Type B pancreatic cell (in vitro differentiated cells): ENCODE measurements at regions not wholly inside any gene's neighbourhood (a gene's known extent, or its start where the extent isn't known, plus 50 kb on each side); places are given as distances from the start of the nearest gene placed in this dataset.

Experiments
- DNase-seq: peaks from one replicate; pipeline ENCODE4 v3.0.0; 2021; ENCODE audit warnings: mixed read lengths; ENCODE audit not compliant: unreplicated experiment; ENCODE audit errors: extremely low spot score
- H3K27ac Mint-ChIP-seq: 2 replicates; pipeline ENCODE4 v1.8.0; 2021; ENCODE audit warnings: mild to moderate bottlenecking, mixed read lengths
- H3K27me3 Mint-ChIP-seq: 2 replicates; pipeline ENCODE4 v1.8.0; 2021; ENCODE audit warnings: mixed read lengths
- H3K36me3 Mint-ChIP-seq: 2 replicates; pipeline ENCODE4 v1.8.0; 2021; ENCODE audit warnings: mixed read lengths
- H3K4me1 Mint-ChIP-seq: one replicate; pipeline ENCODE4 v1.8.0; 2021; ENCODE audit warnings: mixed read lengths; ENCODE audit not compliant: unreplicated experiment
- H3K4me3 Mint-ChIP-seq: 2 replicates; pipeline ENCODE4 v1.8.0; 2021; ENCODE audit warnings: mild to moderate bottlenecking, mixed read lengths
- H3K9me3 Mint-ChIP-seq: 2 replicates; pipeline ENCODE4 v1.8.0; 2021; ENCODE audit warnings: mixed read lengths
- TF ChIP-seq, protein P1 (sequence below): fragments of 200-600 bp; sonication (generic); conservative IDR thresholded peaks from 2 replicates; pipeline ENCODE4 v1.5.0; 2021; ENCODE audit warnings: antibody characterized with exemption, mild to moderate bottlenecking

GRCh38 chrX:82219129-82219528 lies 1017.2 kb downstream of the SH3BGRL start:
- no peak overlapping the region for H3K27ac Mint-ChIP-seq
- no peak for DNase-seq
- TF ChIP-seq, protein P1, sequence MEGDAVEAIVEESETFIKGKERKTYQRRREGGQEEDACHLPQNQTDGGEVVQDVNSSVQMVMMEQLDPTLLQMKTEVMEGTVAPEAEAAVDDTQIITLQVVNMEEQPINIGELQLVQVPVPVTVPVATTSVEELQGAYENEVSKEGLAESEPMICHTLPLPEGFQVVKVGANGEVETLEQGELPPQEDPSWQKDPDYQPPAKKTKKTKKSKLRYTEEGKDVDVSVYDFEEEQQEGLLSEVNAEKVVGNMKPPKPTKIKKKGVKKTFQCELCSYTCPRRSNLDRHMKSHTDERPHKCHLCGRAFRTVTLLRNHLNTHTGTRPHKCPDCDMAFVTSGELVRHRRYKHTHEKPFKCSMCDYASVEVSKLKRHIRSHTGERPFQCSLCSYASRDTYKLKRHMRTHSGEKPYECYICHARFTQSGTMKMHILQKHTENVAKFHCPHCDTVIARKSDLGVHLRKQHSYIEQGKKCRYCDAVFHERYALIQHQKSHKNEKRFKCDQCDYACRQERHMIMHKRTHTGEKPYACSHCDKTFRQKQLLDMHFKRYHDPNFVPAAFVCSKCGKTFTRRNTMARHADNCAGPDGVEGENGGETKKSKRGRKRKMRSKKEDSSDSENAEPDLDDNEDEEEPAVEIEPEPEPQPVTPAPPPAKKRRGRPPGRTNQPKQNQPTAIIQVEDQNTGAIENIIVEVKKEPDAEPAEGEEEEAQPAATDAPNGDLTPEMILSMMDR = no peak
- H3K4me1 Mint-ChIP-seq = no peaks in the 10 kb centered on the region
- H3K9me3 Mint-ChIP-seq = peaks cover 5% of the 10 kb centered on the region
- H3K4me3 Mint-ChIP-seq = no peak overlapping the region
- no peaks in the 10 kb centered on the region for H3K27me3 Mint-ChIP-seq
- no peaks in the 10 kb centered on the region for H3K36me3 Mint-ChIP-seq

DNA sequence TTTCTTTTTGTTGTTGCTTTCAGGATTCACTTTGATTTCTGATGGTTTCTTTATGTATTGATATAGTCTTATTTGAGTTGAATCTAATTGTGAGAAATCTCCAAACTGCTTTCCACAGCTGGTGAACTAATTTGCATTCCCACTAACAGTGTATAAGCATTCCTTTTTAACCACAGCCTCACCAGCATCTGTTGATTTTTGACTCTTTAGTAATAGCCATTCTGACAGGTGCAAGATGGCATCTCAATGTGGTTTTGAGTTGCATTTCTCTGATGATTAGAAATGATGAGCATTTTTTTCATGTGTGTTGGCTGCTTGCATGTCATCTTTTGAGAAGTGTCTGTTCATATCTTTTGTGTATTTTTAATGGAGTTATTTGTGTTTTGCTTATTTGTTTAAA lies 1023.1 kb downstream of the SH3BGRL start:
- Mint-ChIP-seq H3K27ac (no peak overlapping the region), H3K36me3 (no peaks in the 10 kb centered on the region), H3K27me3 (no peaks in the 10 kb centered on the region), H3K4me3 (no peak overlapping the region), H3K4me1 (no peaks in the 10 kb centered on the region), H3K9me3 (no peaks in the 10 kb centered on the region)
- no peak for DNase-seq
- TF ChIP-seq, protein P1 = no peak

DNA sequence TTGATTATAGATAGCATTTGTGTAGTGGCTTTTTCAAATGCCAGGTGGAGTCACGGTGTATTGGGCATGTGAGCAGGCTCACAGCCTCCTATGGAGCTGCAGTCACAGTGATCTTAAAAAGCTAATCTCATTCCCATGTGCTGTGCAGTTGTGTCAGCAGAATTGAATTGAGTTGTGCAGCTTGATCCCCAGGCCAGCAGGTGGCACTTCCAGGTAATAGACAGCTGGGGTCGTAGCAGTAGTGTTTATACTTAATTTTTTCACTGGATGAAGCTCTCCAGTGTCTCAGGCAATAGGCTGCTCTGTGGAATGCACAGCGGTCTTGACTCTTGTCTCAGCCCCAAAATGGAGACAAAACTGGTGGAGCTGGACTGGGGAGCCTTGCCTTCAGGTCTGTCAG lies 1028.1 kb downstream of the SH3BGRL start:
- H3K36me3 Mint-ChIP-seq = no peaks in the 10 kb centered on the region
- H3K27me3 Mint-ChIP-seq = no peaks in the 10 kb centered on the region
- no peaks in the 10 kb centered on the region for H3K9me3 Mint-ChIP-seq
- TF ChIP-seq, protein P1 = peak; percentile 23
- no peak for DNase-seq
- H3K27ac Mint-ChIP-seq = no peak overlapping the region
- no peaks in the 10 kb centered on the region for H3K4me1 Mint-ChIP-seq
- H3K4me3 Mint-ChIP-seq = no peak overlapping the region

- Mint-ChIP-seq H3K36me3 (no peaks in the 10 kb centered on the region), H3K27me3 (no peaks in the 10 kb centered on the region), H3K9me3 (no peaks in the 10 kb centered on the region), H3K27ac (no peak overlapping the region), H3K4me1 (no peaks in the 10 kb centered on the region), H3K4me3 (no peak overlapping the region)
- TF ChIP-seq, protein P1 = no peak
- DNase-seq = no peak
These were observed 1030.8 kb downstream of the SH3BGRL start for GRCh38 chrX:82232679-82233078.

DNA sequence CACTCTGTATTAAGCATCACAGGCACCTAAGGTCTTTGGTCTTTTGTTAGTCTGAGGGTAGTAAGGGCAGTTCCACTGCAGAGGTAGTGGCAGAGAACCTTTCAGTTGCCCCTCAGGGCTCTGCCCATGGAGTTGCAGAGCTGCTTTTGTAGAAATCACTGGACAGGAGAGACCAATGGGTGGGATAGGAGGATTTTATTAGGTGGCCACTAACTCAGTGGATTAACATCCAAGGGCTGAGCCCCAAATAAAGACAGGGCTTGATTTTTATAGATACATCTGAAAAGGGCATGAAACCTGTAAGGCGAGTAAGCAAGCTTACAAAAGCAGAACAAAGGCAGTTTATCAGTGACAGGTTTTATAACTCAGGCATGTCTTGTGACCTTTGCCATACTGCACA lies 1035.4 kb downstream of the SH3BGRL start:
- Mint-ChIP-seq H3K9me3 (no peaks in the 10 kb centered on the region), H3K4me1 (no peaks in the 10 kb centered on the region)
- DNase-seq = no peak

More for the DNA sequence above, 1035.4 kb downstream of the SH3BGRL start:
- Mint-ChIP-seq H3K36me3 (no peaks in the 10 kb centered on the region), H3K27ac (no peak overlapping the region), H3K4me3 (no peak overlapping the region), H3K27me3 (no peaks in the 10 kb centered on the region)
- TF ChIP-seq, protein P1 = no peak
